IMR-90 (cell line): ENCODE measurements at regions not wholly inside any gene's neighbourhood (a gene's known extent, or its start where the extent isn't known, plus 50 kb on each side); places are given as distances from the start of the nearest gene placed in this dataset.

ENCODE experiments used
- ATAC-seq: fragments of 200-7000 bp; cut with Tn5 transposase; 2 replicates; pipeline ENCODE4 v1.9.1; 2020; ENCODE audit warnings: low read depth, mild to moderate bottlenecking, moderate library complexity
- BruUV-seq: library from RNA; stranded (reverse); fragments of 400-500 nt; replicated peaks from 2 replicates; lab custom pipeline; 2021; lab: Mats Ljungman, UMichigan
- CTCF ChIA-PET: fragments of 300-600 bp; formaldehyde crosslinking; extraction: SDS; loops from one replicate; lab custom pipeline; 2021; ENCODE audit warnings: antibody characterized with exemption; lab: Yijun Ruan, JAX
- POLR2A ChIA-PET: fragments of 300-600 bp; sonication (Branson Sonifier 250); formaldehyde crosslinking; loops from one replicate; lab custom pipeline; 2022; ENCODE audit warnings: antibody characterized with exemption; ENCODE audit not compliant: unreplicated experiment; lab: Charles Lee
- DNase-seq: peaks from one replicate; pipeline ENCODE4 v3.0.0; 2013
- H2AFZ ChIP-seq: replicated peaks from 2 replicates; pipeline ENCODE3; 2013; ENCODE audit warnings: low read length, mild to moderate bottlenecking; ENCODE audit not compliant: poor library complexity
- H2AK5ac ChIP-seq: 2 replicates; pipeline ENCODE4 v1.6.1; 2013; ENCODE audit warnings: low read depth, low read length, inconsistent platforms
- H2AK9ac ChIP-seq: replicated peaks from 2 replicates; pipeline ENCODE3; 2013; ENCODE audit warnings: mild to moderate bottlenecking, low read depth, low read length, moderate library complexity; ENCODE audit not compliant: poor library complexity
- H2BK120ac ChIP-seq: 2 replicates; pipeline ENCODE4 v1.6.1; 2013; ENCODE audit warnings: low read depth, low read length, inconsistent platforms
- H2BK15ac ChIP-seq: 3 replicates; pipeline ENCODE4 v1.6.1; 2013; ENCODE audit warnings: low read depth, low read length, inconsistent platforms
- H2BK20ac ChIP-seq: 2 replicates; pipeline ENCODE4 v1.6.1; 2013; ENCODE audit warnings: low read depth, mild to moderate bottlenecking, inconsistent platforms, low read length, moderate library complexity
- H2BK5ac ChIP-seq: 2 replicates; pipeline ENCODE4 v1.6.1; 2013; ENCODE audit warnings: mild to moderate bottlenecking, low read depth, low read length, inconsistent platforms; ENCODE audit not compliant: poor library complexity, severe bottlenecking
- H3K14ac ChIP-seq: replicated peaks from 2 replicates; pipeline ENCODE4 v1.6.1; 2013; ENCODE audit warnings: low read depth, low read length, inconsistent platforms
- H3K18ac ChIP-seq: 2 replicates; pipeline ENCODE4 v1.6.1; 2013; ENCODE audit warnings: low read depth, low read length, control low read depth
- H3K23ac ChIP-seq: 2 replicates; pipeline ENCODE4 v1.6.1; 2013; ENCODE audit warnings: low read depth, low read length, inconsistent platforms
- H3K27ac ChIP-seq: 2 replicates; pipeline ENCODE4 v1.5.1; 2013; ENCODE audit warnings: mild to moderate bottlenecking, control low read depth, low read length; ENCODE audit not compliant: insufficient read depth
- H3K27me3 ChIP-seq: 2 replicates; pipeline ENCODE4 v1.6.1; 2013; ENCODE audit warnings: low read length; ENCODE audit not compliant: control insufficient read depth, insufficient read depth
- H3K36me3 ChIP-seq: 2 replicates; pipeline ENCODE4 v1.6.1; 2013; ENCODE audit warnings: low read length, mixed read lengths; ENCODE audit not compliant: control insufficient read depth, insufficient read depth
- H3K4ac ChIP-seq: 2 replicates; pipeline ENCODE4 v1.6.1; 2013; ENCODE audit warnings: low read depth, low read length, inconsistent platforms
- H3K4me1 ChIP-seq: 2 replicates; pipeline ENCODE4 v1.6.1; 2013; ENCODE audit warnings: low read length, mixed read lengths; ENCODE audit not compliant: control insufficient read depth, insufficient read depth
- H3K4me2 ChIP-seq: 2 replicates; pipeline ENCODE4 v1.6.1; 2013; ENCODE audit warnings: low read depth, mild to moderate bottlenecking, control low read depth, low read length, moderate library complexity
- H3K4me3 ChIP-seq: 2 replicates; pipeline ENCODE4 v1.5.1; 2013; ENCODE audit warnings: low read depth, mild to moderate bottlenecking, control low read depth, low read length, moderate library complexity; ENCODE audit not compliant: insufficient read depth
- H3K56ac ChIP-seq: 2 replicates; pipeline ENCODE4 v1.6.1; 2013; ENCODE audit warnings: low read length, inconsistent platforms; ENCODE audit not compliant: insufficient read depth; ENCODE audit errors: extremely low read depth
- H3K79me1 ChIP-seq, 2 experiments: 2 replicates each; pipeline ENCODE4 v1.6.1; 2013; ENCODE audit warnings: low read length in 2 of 2, inconsistent platforms in 1 of 2, low read depth in 1 of 2
- H3K9ac ChIP-seq: 2 replicates; pipeline ENCODE4 v1.6.1; 2013; ENCODE audit warnings: low read depth, low read length, control low read depth
- H3K9me1 ChIP-seq: 2 replicates; pipeline ENCODE4 v1.6.1; 2013; ENCODE audit warnings: low read length, inconsistent platforms; ENCODE audit not compliant: insufficient read depth
- H3K9me3 ChIP-seq: 2 replicates; pipeline ENCODE4 v1.6.1; 2013; ENCODE audit warnings: low read length; ENCODE audit not compliant: control insufficient read depth, insufficient read depth
- H4K20me1 ChIP-seq: 2 replicates; pipeline ENCODE4 v1.6.1; 2013; ENCODE audit warnings: low read length, inconsistent platforms; ENCODE audit not compliant: insufficient read depth
- H4K5ac ChIP-seq: 2 replicates; pipeline ENCODE4 v1.6.1; 2013; ENCODE audit warnings: mild to moderate bottlenecking, low read depth, low read length, control low read depth
- H4K8ac ChIP-seq, 2 experiments: 2 replicates each; pipeline ENCODE4 v1.6.1; 2013; ENCODE audit warnings: low read depth in 2 of 2, low read length in 2 of 2, control low read depth in 1 of 2, inconsistent platforms in 1 of 2
- H4K91ac ChIP-seq: 2 replicates; pipeline ENCODE4 v1.6.1; 2013; ENCODE audit warnings: low read depth, low read length, inconsistent platforms; ENCODE audit not compliant: insufficient read depth
- BHLHE40 ChIP-seq: fragments of 150-350 bp; IDR thresholded peaks from 2 replicates; pipeline ENCODE4 v1.6.1; 2016; ENCODE audit warnings: mild to moderate bottlenecking, low read depth, low read length
- CEBPB ChIP-seq: IDR thresholded peaks from 2 replicates; pipeline ENCODE4 v1.6.1; 2012; ENCODE audit warnings: low read depth, low read length, improper control_type of control experiment
- CHD1 ChIP-seq: IDR thresholded peaks from 2 replicates; pipeline ENCODE4 v1.6.1; 2012; ENCODE audit warnings: low read depth, low read length, improper control_type of control experiment
- FOS ChIP-seq: fragments of 150-350 bp; IDR thresholded peaks from 2 replicates; pipeline ENCODE4 v1.6.1; 2016; ENCODE audit warnings: low read depth, low read length
- MAFK ChIP-seq: IDR thresholded peaks from 2 replicates; pipeline ENCODE4 v1.6.1; 2012; ENCODE audit warnings: low read depth, low read length, improper control_type of control experiment
- MAZ ChIP-seq: IDR thresholded peaks from 2 replicates; pipeline ENCODE4 v1.6.1; 2012; ENCODE audit warnings: low read depth, mild to moderate bottlenecking, low read length, improper control_type of control experiment, moderate library complexity, borderline replicate concordance
- MXI1 ChIP-seq: IDR thresholded peaks from 2 replicates; pipeline ENCODE4 v1.6.1; 2012; ENCODE audit warnings: low read depth, mild to moderate bottlenecking, low read length, moderate library complexity, borderline replicate concordance
- NFE2L2 ChIP-seq: fragments of 150-350 bp; IDR thresholded peaks from 2 replicates; pipeline ENCODE4 v1.6.1; 2016; ENCODE audit warnings: low read depth, mild to moderate bottlenecking, low read length
- POLR2A ChIP-seq: IDR thresholded peaks from 2 replicates; pipeline ENCODE4 v1.6.1; 2012; ENCODE audit warnings: mild to moderate bottlenecking, low read depth, low read length
- RAD21 ChIP-seq: IDR thresholded peaks from 2 replicates; pipeline ENCODE4 v1.6.1; 2012; ENCODE audit warnings: low read length, improper control_type of control experiment
- RCOR1 ChIP-seq: IDR thresholded peaks from 2 replicates; pipeline ENCODE4 v1.6.1; 2012; ENCODE audit warnings: mild to moderate bottlenecking, low read length, improper control_type of control experiment; ENCODE audit not compliant: insufficient replicate concordance
- RFX5 ChIP-seq: IDR thresholded peaks from 2 replicates; pipeline ENCODE4 v1.8.0; 2012; ENCODE audit warnings: low read depth, mild to moderate bottlenecking, low read length, moderate library complexity
- SMC3 ChIP-seq: fragments of 150-350 bp; IDR thresholded peaks from 2 replicates; pipeline ENCODE4 v1.6.1; 2016; ENCODE audit warnings: low read depth, mild to moderate bottlenecking, antibody characterized with exemption, low read length, moderate library complexity
- WGBS, 2 experiments: methylation state at CpG; one replicate each; pipeline versions ENCODE4 v1.1.5 to v1.1.7; 2013; ENCODE audit warnings: missing lambda C conversion rate in 2 of 2; ENCODE audit not compliant: insufficient read length in 1 of 2; ENCODE audit errors: extremely low coverage in 2 of 2; 5-methylcytosine and 5-hydroxymethylcytosine counted together
- dilution Hi-C: fragments of 300-500 bp; cut with HindIII; formaldehyde crosslinking; loops from one replicate; pipeline ENCODE4 v1.14.3; 2018; ENCODE audit warnings: low sequenced_read_pairs; ENCODE audit not compliant: unreplicated experiment
- in situ Hi-C: fragments of 300-500 bp; cut with MboI; formaldehyde crosslinking; loops from 3 replicates; pipeline ENCODE4 v1.14.3; 2019; ENCODE audit warnings: low sequenced_read_pairs, inconsistent platforms, mixed read lengths
- intact Hi-C: fragments of 100-400 bp; cut with micrococcal nuclease; formaldehyde crosslinking; loops from 2 replicates; pipeline ENCODE4 v1.10.0; 2022
- TF ChIP-seq, protein P1 (sequence below): fragments of 150-350 bp; IDR thresholded peaks from 2 replicates; pipeline ENCODE4 v1.6.1; 2016; ENCODE audit warnings: low read depth, mild to moderate bottlenecking, low read length, moderate library complexity, borderline replicate concordance
- TF ChIP-seq, protein P2 (sequence below): fragments of 150-350 bp; IDR thresholded peaks from 2 replicates; pipeline ENCODE4 v1.6.1; 2017; ENCODE audit warnings: mild to moderate bottlenecking, antibody characterized with exemption, low read length, low read depth
- TF ChIP-seq, protein P3 (sequence below): conservative IDR thresholded peaks from 2 replicates; pipeline ENCODE4 v1.5.1; 2012; ENCODE audit warnings: mild to moderate bottlenecking, low read depth, low read length, improper control_type of control experiment

DNA sequence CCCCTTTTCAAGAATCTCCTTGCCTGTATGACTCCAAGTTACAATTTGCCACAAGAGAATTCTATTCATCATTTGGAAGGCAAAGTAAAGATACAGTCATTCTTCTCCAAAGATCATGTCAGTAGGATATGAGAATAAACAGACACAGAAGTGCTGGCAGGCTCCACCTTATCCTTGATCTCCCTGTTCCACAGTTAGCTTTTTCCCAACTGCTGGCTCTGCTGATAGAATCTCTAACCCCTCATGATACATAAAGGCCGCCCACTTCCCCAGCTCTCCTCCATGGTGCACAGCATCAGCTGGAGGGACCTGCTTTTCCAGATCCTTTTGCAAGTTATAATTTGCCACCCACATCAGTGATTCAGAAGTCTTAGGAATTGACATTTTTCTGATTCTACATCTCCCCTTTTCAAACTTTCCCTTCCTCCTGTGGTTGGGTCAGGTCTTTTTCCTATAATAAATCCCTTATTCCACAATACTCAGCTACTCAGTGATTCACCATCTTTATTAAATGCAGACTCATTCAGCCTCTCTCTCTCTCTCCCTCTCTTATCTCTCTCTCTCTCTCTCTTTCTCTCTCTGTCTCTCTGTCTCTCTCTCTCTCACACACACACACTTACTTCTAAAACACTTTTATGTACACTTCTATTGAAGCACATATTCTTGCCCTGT is 465.4 kb downstream of the GBE1 start:
- CTCF ChIA-PET, result no interaction called here
- no peaks in the 10 kb centered on the region for H3K9me1 ChIP-seq
- no peak overlapping the region for H3K27ac ChIP-seq
- no CpG with 5 or more reads among the region's 1 CpG for WGBS, 2 experiments
- H3K18ac ChIP-seq, result no peak overlapping the region
- H2BK15ac ChIP-seq, result no peak overlapping the region
- no peak overlapping the region for H3K56ac ChIP-seq
- H3K27me3 ChIP-seq, result no peaks in the 10 kb centered on the region
- H2AK9ac ChIP-seq, result no peak overlapping the region
- no peak overlapping the region for H3K4me2 ChIP-seq
- no peaks in the 10 kb centered on the region for H3K79me1 ChIP-seq
- no peak overlapping the region for H4K5ac ChIP-seq
- H3K9me3 ChIP-seq, result no peaks in the 10 kb centered on the region
- no peak overlapping the region for H3K23ac ChIP-seq
- H3K9ac ChIP-seq, result no peak overlapping the region
- POLR2A ChIA-PET, result no interaction called here
- TF ChIP-seq, protein P1, sequence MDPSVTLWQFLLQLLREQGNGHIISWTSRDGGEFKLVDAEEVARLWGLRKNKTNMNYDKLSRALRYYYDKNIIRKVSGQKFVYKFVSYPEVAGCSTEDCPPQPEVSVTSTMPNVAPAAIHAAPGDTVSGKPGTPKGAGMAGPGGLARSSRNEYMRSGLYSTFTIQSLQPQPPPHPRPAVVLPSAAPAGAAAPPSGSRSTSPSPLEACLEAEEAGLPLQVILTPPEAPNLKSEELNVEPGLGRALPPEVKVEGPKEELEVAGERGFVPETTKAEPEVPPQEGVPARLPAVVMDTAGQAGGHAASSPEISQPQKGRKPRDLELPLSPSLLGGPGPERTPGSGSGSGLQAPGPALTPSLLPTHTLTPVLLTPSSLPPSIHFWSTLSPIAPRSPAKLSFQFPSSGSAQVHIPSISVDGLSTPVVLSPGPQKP, result no peak
- TF ChIP-seq CEBPB (no peak), MXI1 (no peak), CHD1 (no peak), SMC3 (no peak), NFE2L2 (no peak), POLR2A (no peak), MAZ (no peak), RAD21 (no peak), BHLHE40 (no peak), MAFK (no peak), FOS (no peak), RFX5 (no peak), RCOR1 (no peak)
- TF ChIP-seq, protein P2, sequence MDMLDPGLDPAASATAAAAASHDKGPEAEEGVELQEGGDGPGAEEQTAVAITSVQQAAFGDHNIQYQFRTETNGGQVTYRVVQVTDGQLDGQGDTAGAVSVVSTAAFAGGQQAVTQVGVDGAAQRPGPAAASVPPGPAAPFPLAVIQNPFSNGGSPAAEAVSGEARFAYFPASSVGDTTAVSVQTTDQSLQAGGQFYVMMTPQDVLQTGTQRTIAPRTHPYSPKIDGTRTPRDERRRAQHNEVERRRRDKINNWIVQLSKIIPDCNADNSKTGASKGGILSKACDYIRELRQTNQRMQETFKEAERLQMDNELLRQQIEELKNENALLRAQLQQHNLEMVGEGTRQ, result no peak
- TF ChIP-seq, protein P3, sequence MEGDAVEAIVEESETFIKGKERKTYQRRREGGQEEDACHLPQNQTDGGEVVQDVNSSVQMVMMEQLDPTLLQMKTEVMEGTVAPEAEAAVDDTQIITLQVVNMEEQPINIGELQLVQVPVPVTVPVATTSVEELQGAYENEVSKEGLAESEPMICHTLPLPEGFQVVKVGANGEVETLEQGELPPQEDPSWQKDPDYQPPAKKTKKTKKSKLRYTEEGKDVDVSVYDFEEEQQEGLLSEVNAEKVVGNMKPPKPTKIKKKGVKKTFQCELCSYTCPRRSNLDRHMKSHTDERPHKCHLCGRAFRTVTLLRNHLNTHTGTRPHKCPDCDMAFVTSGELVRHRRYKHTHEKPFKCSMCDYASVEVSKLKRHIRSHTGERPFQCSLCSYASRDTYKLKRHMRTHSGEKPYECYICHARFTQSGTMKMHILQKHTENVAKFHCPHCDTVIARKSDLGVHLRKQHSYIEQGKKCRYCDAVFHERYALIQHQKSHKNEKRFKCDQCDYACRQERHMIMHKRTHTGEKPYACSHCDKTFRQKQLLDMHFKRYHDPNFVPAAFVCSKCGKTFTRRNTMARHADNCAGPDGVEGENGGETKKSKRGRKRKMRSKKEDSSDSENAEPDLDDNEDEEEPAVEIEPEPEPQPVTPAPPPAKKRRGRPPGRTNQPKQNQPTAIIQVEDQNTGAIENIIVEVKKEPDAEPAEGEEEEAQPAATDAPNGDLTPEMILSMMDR, result no peak
- no peak overlapping the region for H3K4me3 ChIP-seq
- no peak overlapping the region for H4K91ac ChIP-seq
- no peak overlapping the region for H2BK5ac ChIP-seq
- H2BK20ac ChIP-seq, result no peak overlapping the region
- DNase-seq (no peak), ATAC-seq (no peak)
- H3K14ac ChIP-seq, result no peak overlapping the region
- no TSS peak for BruUV-seq
- H2AK5ac ChIP-seq, result no peak overlapping the region
- no peak overlapping the region for H3K4ac ChIP-seq
- H4K20me1 ChIP-seq, result no peaks in the 10 kb centered on the region
- in situ Hi-C loops, result no loop called here
- no peaks in the 10 kb centered on the region for H3K36me3 ChIP-seq
- no peaks in the 10 kb centered on the region for H3K4me1 ChIP-seq
- dilution Hi-C loops, result no loop called here
- H2AFZ ChIP-seq, result no peak overlapping the region
- H4K8ac ChIP-seq, result no peak overlapping the region
- H2BK120ac ChIP-seq, result no peak overlapping the region
- intact Hi-C loops, result no loop called here
